Erythroblast (primary cell): ENCODE measurements at regions not wholly inside any gene's neighbourhood (a gene's known extent, or its start where the extent isn't known, plus 50 kb on each side); places are given as distances from the start of the nearest gene placed in this dataset.
"Not testable (repeated sequence)": the region's sequence is repeated elsewhere in the genome, so short reads cannot be mapped to it uniquely, and the experiment has no call there.

Source experiments
- DNase-seq, 2 experiments: peaks; one replicate each; lab custom pipeline; 2025; lab: John Stamatoyannopoulos, UW
- GATA1 ChIP-seq: IDR thresholded peaks from 2 replicates; pipeline ENCODE4 v1.6.1; 2011; ENCODE audit warnings: low read depth, mild to moderate bottlenecking, control low read depth, low read length, moderate library complexity
- POLR2A ChIP-seq: IDR thresholded peaks from 2 replicates; pipeline ENCODE4 v1.6.1; 2011; ENCODE audit warnings: mild to moderate bottlenecking, low read length

GRCh38 chr20:26169506-26169905 is 472.9 kb upstream of the ZNF337 start:
- no peak for DNase-seq
- TF ChIP-seq GATA1, result no peak

DNA sequence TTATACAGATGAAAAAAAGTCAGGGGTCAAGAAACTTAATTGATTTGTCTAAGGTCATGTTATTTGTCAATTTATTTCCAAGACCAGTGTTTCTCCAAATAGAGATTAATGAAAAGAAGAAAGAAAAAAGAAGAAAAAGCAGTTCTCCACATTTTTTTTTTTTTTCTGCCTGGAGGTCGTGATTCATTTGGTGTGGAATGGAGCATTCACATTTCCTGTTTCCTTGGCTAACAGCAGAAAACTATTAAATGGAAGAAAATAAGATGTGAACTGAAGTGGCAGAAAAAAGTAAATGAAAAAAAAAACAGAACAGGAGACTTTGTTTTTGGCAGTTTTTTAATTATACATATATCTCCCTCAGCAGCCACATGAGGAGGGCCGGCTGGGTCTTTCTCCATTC is 470.8 kb upstream of the ZNF337 start:
- no peak for DNase-seq
- TF ChIP-seq GATA1, result no peak
- TF ChIP-seq POLR2A, result no peak

GRCh38 chr20:26163890-26164289 is 467.2 kb upstream of the ZNF337 start:
- no peak for DNase-seq
- TF ChIP-seq GATA1 (no peak), POLR2A (no peak)

- DNase-seq, result not testable (repeated sequence)
Measured at GRCh38 chr20:26163151-26163550, 466.5 kb upstream of the ZNF337 start.

- not testable (repeated sequence) for DNase-seq
Measured at GRCh38 chr20:26161741-26162140, 465.1 kb upstream of the ZNF337 start.

DNA sequence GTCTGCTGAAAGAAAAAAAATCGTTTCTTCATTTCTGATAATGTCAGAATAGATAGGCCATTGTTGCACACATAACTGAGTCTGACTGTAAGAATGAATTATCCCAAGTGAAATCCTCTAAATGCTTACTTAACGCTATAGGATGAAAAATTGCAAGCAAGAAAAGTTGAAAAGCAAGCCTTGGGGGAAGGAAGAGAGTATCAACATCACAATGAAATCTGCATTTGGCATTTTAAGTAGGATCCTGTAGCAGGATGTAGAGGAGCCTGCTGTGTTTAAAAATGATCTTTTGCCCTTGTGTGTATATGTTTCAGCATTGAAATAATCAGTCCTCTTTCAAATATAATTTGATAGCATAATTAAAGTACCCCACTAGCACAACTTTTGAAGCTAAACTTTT is 464.3 kb upstream of the ZNF337 start:
- not testable (repeated sequence) for DNase-seq

DNA sequence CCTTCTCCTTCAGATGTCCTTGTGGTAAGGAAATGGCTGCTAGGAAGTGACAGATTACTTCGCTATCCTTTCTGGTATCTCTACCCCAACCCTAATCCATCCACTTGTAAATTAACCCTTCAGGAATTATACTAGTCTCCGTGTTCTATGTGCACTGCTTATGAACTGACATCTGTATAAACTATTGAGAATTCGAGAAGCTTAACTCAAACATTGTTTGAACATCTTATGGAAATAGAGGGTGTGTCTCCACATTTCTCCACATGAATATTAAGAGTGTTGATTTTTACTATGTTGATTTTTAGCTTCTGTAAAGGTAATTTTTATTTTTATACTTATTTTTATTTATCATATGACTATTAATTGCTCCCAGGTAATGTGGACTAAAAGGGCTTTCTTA is 457.6 kb upstream of the ZNF337 start:
- TF ChIP-seq GATA1, result no peak
- TF ChIP-seq POLR2A, result no peak
- no peak for DNase-seq

DNA sequence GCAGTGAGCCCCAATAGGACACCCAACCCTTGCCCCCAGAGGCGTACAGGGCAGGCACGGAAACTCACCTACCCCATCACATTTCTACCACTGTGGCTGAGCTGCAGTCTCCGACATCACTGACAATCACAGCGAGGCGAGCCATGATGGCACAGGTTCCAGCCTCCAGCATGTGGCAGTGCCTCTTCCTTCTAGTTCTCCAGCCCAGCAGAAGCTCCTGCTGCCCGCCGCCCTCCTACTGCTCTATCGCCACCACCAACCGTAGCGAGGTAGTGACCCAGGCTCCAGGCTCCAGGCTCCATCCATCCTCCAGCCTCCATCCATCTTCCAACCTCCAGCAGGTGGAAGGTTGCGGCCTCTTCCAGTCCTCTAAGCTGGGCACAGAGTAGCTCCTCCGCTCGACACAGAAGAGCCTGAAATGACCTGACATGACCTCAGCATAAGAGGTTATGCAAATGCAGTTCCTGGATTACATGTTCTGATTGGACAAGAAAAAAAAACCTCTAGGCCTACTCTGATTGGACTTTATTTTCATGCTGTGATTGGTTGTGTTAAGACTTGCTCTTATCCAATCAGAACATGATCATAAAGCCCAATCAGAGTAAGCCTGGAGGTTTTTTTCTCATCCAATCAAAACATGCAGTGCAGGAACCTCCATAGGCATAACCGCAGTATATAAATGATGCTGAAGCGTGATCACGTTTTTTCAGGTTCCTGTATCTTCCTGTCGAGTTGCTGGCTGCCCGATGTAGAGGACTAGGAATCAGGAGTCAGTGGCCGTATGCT is 438.9 kb upstream of the ZNF337 start:
- TF ChIP-seq GATA1 (no peak), POLR2A (no peak)
- DNase-seq, result no peak

DNA sequence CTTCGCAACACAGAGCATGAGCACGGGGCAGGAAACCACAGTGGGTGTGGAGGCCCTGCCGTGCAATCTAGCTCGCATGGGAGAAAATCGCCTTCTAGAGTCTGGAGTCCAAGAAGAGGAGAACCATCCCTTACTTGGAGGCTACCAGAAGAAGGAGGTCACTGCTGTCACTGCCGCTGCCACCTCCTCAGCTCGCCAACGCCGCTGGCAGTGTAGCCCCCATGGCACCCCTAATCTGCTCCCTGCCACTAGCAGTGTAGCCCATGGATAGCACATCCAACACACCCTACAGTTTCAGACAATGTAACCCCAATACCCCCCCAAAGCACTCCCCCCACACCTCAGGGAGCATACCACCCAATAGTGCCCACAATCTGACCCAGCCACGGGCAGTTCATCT is 438.0 kb upstream of the ZNF337 start:
- TF ChIP-seq GATA1, result no peak
- no peak for TF ChIP-seq POLR2A
- no peak for DNase-seq

DNA sequence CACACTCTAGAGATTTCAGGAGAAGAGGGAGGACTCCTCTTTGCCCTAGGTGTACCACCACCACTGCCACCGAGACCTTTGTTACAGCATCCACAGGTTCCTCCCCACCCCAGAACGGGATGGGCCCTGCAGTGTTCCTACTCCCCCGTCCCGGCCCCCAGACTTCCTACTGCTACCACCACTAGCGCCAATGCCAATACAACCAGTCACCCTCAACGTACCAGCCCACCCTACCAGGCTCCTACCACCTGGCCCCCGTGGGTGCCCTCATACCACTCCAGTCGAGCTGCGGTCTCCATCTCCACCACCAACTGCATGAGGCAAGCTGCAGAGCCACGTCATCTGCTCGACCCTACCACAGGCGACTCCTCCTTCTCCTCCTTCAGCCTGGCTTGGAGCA is 437.1 kb upstream of the ZNF337 start:
- not testable (repeated sequence) for DNase-seq

GRCh38 chr20:26120920-26121319 is 424.3 kb upstream of the ZNF337 start:
- not testable (repeated sequence) for DNase-seq

GRCh38 chr20:26094498-26094897 is 397.8 kb upstream of the ZNF337 start:
- DNase-seq, result not testable (repeated sequence)

- DNase-seq, result not testable (repeated sequence)
Measured at GRCh38 chr20:26091921-26092320, 395.3 kb upstream of the ZNF337 start.

- DNase-seq, result not testable (repeated sequence)
Measured at GRCh38 chr20:26086195-26086594, 389.5 kb upstream of the ZNF337 start.

GRCh38 chr20:26073972-26074371 is 377.3 kb upstream of the ZNF337 start:
- DNase-seq, result not testable (repeated sequence)

GRCh38 chr20:26059324-26059723 is 362.7 kb upstream of the ZNF337 start:
- not testable (repeated sequence) for DNase-seq

- DNase-seq, result not testable (repeated sequence)
Measured at GRCh38 chr20:26058446-26058845, 361.8 kb upstream of the ZNF337 start.

DNA sequence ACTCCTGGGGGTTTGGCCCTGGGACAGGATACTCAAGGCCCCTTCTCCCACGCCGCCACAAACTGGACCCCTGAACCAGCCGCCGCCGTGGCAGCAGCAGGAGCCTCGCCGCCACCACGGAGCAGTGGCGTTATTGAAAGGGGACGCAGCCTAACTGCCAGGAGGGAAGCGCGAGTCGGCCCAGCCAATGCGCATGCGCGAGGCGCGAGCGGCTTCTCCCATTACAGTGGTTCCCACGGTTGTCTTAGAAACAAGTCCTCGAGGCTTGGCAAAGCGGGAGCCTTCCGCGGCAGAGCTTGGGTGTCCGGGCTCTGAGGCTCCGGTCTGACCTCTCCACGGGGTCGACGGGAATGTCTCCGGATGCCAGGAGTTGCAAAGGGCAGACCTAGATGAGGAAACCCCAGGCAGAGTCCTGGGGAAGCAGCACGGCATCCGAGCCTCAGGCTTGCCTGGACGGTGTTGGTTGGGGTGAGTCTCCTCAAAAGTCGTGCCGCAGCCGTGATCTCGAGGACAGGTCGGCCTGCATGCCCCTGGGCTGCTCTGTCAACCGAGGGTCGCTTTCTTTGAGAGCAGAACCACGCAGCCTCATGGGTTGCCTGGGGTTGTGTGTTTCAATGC is 360.6 kb upstream of the ZNF337 start:
- DNase-seq, result not testable (repeated sequence)

- DNase-seq, result not testable (repeated sequence)
Measured at GRCh38 chr20:26025792-26026191, 329.1 kb upstream of the ZNF337 start.

- DNase-seq, result not testable (repeated sequence)
Measured at GRCh38 chr20:26010942-26011276, 314.3 kb upstream of the ZNF337 start.

GRCh38 chr20:26010224-26010941 is 313.7 kb upstream of the ZNF337 start:
- DNase-seq, result peak; percentile 22 to 34
